ENCODE measurements at regions not wholly inside any gene's neighbourhood (a gene's known extent, or its start where the extent isn't known, plus 50 kb on each side); places are given as distances from the start of the nearest gene placed in this dataset.

DNA sequence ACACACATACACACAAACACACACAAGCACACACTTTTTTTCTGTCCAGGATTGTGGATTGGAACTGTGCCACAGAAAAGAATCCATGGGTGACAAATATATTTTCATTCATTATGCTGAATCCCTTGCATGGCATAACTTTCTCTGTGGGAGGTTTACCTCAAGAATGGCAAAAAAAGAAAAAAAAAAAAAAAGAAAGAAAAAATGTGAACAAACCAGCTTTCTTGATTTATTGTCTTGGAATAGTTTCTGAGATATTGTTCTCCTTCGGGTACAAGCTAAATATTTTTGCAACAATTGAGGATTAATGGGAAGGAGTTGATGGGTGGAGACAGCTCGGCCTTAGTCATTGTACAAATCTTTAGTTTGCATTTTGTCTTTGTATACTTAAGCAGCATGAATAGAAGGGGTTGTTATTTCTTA is 153.1 kb downstream of the GMNC start:
- ATAC-seq (no peak), DNase-seq (ENCODE audit: low spot score) (no peak), FAIRE-seq (no peak)
- H3K36me3 ChIP-seq (replicated peaks in 1 of 2; ENCODE audit: control insufficient read depth in 1 of 2, insufficient read depth in 2 of 2, low read length in 2 of 2): no peaks in the 10 kb centered on the region
- no TSS peak for BruUV-seq (replicated peaks)
- H3K27ac ChIP-seq (ENCODE audit: extremely low read length, insufficient read depth, low read length): no peak overlapping the region
- CTCF ChIA-PET (ENCODE audit: low intra/inter-chr PET ratio, low total read pairs): no interaction called here
- no peak overlapping the region for H3K4me3 ChIP-seq (replicated peaks in 1 of 3; ENCODE audit: insufficient read depth in 1 of 3, low read depth in 2 of 3, low read length in 3 of 3)
- H4K20me1 ChIP-seq (ENCODE audit: insufficient read depth, low read length): no peaks in the 10 kb centered on the region
- intact Hi-C loops (cut with micrococcal nuclease; ENCODE audit: unreplicated experiment) (loop anchor here (10.0 kb wide), 1 partner anchor 155 kb away; the partner anchor contains the start of gene GMNC), in situ Hi-C loops (cut with HindIII; ENCODE audit: extremely low pct_ligation_motif_present, low pct_unique_long_range_greater_than_20kb) (no loop called here)
- POLR2A ChIA-PET: no interaction called here
- no peak overlapping the region for H3K4me2 ChIP-seq (ENCODE audit: low read depth, low read length)
- H3K4me1 ChIP-seq (ENCODE audit: insufficient read depth, low read length): no peaks in the 10 kb centered on the region
- WGBS (ENCODE audit: low lambda C conversion rate): 0% methylated on average over 2 of the region's 2 CpGs
- H3K79me2 ChIP-seq (ENCODE audit: insufficient read depth, low read length): no peaks in the 10 kb centered on the region
- no peaks in the 10 kb centered on the region for H3K9me3 ChIP-seq (ENCODE audit: low read length)
- H3K9ac ChIP-seq (ENCODE audit: insufficient read depth, low read depth, low read length): no peak overlapping the region
- no peaks in the 10 kb centered on the region for H3K27me3 ChIP-seq (ENCODE audit: control insufficient read depth in 1 of 2, insufficient read depth in 2 of 2, low read length in 2 of 2)
- no peak overlapping the region for H2AFZ ChIP-seq (ENCODE audit: low read length)
- no peak for TF ChIP-seq EEA1 (CRISPR knock-in tag; IDR thresholded peaks at IDR 0.05; ENCODE audit: borderline replicate concordance)
- no peak for TF ChIP-seq ZNF280D (CRISPR knock-in tag; IDR thresholded peaks at IDR 0.05)
- no peak for TF ChIP-seq PHB2 (IDR thresholded peaks at IDR 0.05; ENCODE audit: partially characterized antibody)
- TF ChIP-seq ZNF772 (CRISPR knock-in tag; IDR thresholded peaks at IDR 0.05): no peak
- TF ChIP-seq, protein P1, sequence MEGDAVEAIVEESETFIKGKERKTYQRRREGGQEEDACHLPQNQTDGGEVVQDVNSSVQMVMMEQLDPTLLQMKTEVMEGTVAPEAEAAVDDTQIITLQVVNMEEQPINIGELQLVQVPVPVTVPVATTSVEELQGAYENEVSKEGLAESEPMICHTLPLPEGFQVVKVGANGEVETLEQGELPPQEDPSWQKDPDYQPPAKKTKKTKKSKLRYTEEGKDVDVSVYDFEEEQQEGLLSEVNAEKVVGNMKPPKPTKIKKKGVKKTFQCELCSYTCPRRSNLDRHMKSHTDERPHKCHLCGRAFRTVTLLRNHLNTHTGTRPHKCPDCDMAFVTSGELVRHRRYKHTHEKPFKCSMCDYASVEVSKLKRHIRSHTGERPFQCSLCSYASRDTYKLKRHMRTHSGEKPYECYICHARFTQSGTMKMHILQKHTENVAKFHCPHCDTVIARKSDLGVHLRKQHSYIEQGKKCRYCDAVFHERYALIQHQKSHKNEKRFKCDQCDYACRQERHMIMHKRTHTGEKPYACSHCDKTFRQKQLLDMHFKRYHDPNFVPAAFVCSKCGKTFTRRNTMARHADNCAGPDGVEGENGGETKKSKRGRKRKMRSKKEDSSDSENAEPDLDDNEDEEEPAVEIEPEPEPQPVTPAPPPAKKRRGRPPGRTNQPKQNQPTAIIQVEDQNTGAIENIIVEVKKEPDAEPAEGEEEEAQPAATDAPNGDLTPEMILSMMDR (CRISPR knock-in tag; IDR thresholded peaks at IDR 0.05): no peak
- TF ChIP-seq, protein P2, sequence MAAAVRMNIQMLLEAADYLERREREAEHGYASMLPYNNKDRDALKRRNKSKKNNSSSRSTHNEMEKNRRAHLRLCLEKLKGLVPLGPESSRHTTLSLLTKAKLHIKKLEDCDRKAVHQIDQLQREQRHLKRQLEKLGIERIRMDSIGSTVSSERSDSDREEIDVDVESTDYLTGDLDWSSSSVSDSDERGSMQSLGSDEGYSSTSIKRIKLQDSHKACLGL (CRISPR knock-in tag; IDR thresholded peaks at IDR 0.05): no peak
- no peak for TF ChIP-seq TGIF2 (CRISPR knock-in tag; IDR thresholded peaks at IDR 0.05)
- TF ChIP-seq ZNF776 (CRISPR knock-in tag; IDR thresholded peaks at IDR 0.05): no peak
- TF ChIP-seq, protein P3, sequence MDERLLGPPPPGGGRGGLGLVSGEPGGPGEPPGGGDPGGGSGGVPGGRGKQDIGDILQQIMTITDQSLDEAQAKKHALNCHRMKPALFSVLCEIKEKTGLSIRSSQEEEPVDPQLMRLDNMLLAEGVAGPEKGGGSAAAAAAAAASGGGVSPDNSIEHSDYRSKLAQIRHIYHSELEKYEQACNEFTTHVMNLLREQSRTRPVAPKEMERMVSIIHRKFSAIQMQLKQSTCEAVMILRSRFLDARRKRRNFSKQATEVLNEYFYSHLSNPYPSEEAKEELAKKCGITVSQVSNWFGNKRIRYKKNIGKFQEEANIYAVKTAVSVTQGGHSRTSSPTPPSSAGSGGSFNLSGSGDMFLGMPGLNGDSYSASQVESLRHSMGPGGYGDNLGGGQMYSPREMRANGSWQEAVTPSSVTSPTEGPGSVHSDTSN (CRISPR knock-in tag; IDR thresholded peaks at IDR 0.05): no peak
- TF ChIP-seq, protein P4, sequence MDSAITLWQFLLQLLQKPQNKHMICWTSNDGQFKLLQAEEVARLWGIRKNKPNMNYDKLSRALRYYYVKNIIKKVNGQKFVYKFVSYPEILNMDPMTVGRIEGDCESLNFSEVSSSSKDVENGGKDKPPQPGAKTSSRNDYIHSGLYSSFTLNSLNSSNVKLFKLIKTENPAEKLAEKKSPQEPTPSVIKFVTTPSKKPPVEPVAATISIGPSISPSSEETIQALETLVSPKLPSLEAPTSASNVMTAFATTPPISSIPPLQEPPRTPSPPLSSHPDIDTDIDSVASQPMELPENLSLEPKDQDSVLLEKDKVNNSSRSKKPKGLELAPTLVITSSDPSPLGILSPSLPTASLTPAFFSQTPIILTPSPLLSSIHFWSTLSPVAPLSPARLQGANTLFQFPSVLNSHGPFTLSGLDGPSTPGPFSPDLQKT (CRISPR knock-in tag; IDR thresholded peaks at IDR 0.05; ENCODE audit: borderline replicate concordance): no peak
- no peak for TF ChIP-seq JUND (CRISPR knock-in tag; IDR thresholded peaks at IDR 0.05)
- TF ChIP-seq ARNTL (CRISPR knock-in tag; IDR thresholded peaks at IDR 0.05): no peak
- no peak for TF ChIP-seq SP2 (CRISPR knock-in tag; IDR thresholded peaks at IDR 0.05)

All from HepG2 (cell line).